IPS DF 19.7 (cell line): ENCODE measurements at regions not wholly inside any gene's neighbourhood (a gene's known extent, or its start where the extent isn't known, plus 50 kb on each side); places are given as distances from the start of the nearest gene placed in this dataset.
"Not testable (repeated sequence)": the region's sequence is repeated elsewhere in the genome, so short reads cannot be mapped to it uniquely, and the experiment has no call there.

Experiments
- DNase-seq: peaks from one replicate; pipeline ENCODE4 v3.0.0-alpha.2; 2013; ENCODE audit warnings: low read depth, low spot score

- no peak for DNase-seq
These were observed 51.6 kb upstream of the LYRM9 start for GRCh38 chr17:27944546-27945332.

GRCh38 chr17:27945333-27945616 lies 52.1 kb upstream of the LYRM9 start:
- DNase-seq, result no peak

GRCh38 chr17:27945953-27946352 lies 52.8 kb upstream of the LYRM9 start:
- DNase-seq, result no peak

- no peak for DNase-seq
These were observed 53.3 kb upstream of the LYRM9 start for GRCh38 chr17:27946513-27946912.

GRCh38 chr17:27947005-27947406 lies 53.8 kb upstream of the LYRM9 start:
- DNase-seq, result no peak

GRCh38 chr17:27949304-27949703 lies 56.1 kb upstream of the LYRM9 start:
- DNase-seq, result no peak

- not testable (repeated sequence) for DNase-seq
These were observed 57.1 kb upstream of the LYRM9 start for GRCh38 chr17:27950225-27950624.

GRCh38 chr17:27950995-27951394 lies 57.8 kb upstream of the LYRM9 start:
- no peak for DNase-seq

- DNase-seq, result no peak
These were observed 58.7 kb upstream of the LYRM9 start for GRCh38 chr17:27951872-27952271.

GRCh38 chr17:27952366-27952765 lies 59.2 kb upstream of the LYRM9 start:
- no peak for DNase-seq

- DNase-seq, result no peak
These were observed 61.7 kb upstream of the LYRM9 start for GRCh38 chr17:27954548-27955495.

- no peak for DNase-seq
These were observed 63.7 kb upstream of the LYRM9 start for GRCh38 chr17:27956601-27957445.

- DNase-seq, result not testable (repeated sequence)
These were observed 64.3 kb upstream of the LYRM9 start for GRCh38 chr17:27957446-27957793.

GRCh38 chr17:27958708-27959381 lies 65.7 kb upstream of the LYRM9 start:
- DNase-seq, result peak; percentile 54

GRCh38 chr17:27959382-27959709 lies 66.2 kb upstream of the LYRM9 start:
- DNase-seq, result no peak

- no peak for DNase-seq
These were observed 67.2 kb upstream of the LYRM9 start for GRCh38 chr17:27960183-27960849.

GRCh38 chr17:27962581-27962980 lies 69.4 kb upstream of the LYRM9 start:
- not testable (repeated sequence) for DNase-seq

GRCh38 chr17:27965224-27965623 lies 72.1 kb upstream of the LYRM9 start:
- no peak for DNase-seq

- DNase-seq, result no peak
These were observed 74.2 kb upstream of the NLK start for GRCh38 chr17:27968206-27968732.

- DNase-seq, result no peak
These were observed 71.9 kb upstream of the NLK start for GRCh38 chr17:27970587-27970986.
